B cell (primary cell): ENCODE measurements at regions not wholly inside any gene's neighbourhood (a gene's known extent, or its start where the extent isn't known, plus 50 kb on each side); places are given as distances from the start of the nearest gene placed in this dataset.

Source experiments
- ATAC-seq: fragments of 200-7000 bp; cut with Tn5 transposase; one replicate; pipeline ENCODE4 v1.10.0; 2021; ENCODE audit warnings: low read depth, mild to moderate bottlenecking, moderate number of reproducible peaks, moderate library complexity
- CTCF ChIA-PET: fragments of 350-600 bp; sonication (Branson Sonifier 250); formaldehyde crosslinking; loops from one replicate; lab custom pipeline; 2021; ENCODE audit warnings: antibody characterized with exemption, inconsistent platforms; lab: Charles Lee
- POLR2A ChIA-PET: fragments of 350-600 bp; sonication (Branson Sonifier 250); formaldehyde crosslinking; loops from one replicate; lab custom pipeline; 2021; ENCODE audit warnings: antibody characterized with exemption; lab: Charles Lee
- DNase-seq: peaks from one replicate; pipeline ENCODE4 v3.0.0; 2013
- H2AFZ ChIP-seq: 2 replicates; pipeline ENCODE4 v1.6.1; 2012; ENCODE audit warnings: mild to moderate bottlenecking, low read depth, low read length; ENCODE audit not compliant: insufficient read depth, poor library complexity, severe bottlenecking
- H3K27ac ChIP-seq, 2 donors: 1 replicate in 1 of 2; 2 replicates in 1 of 2; pipeline ENCODE4 v1.5.1; 2012 to 2013; ENCODE audit warnings: low read length in 2 of 2, mild to moderate bottlenecking in 2 of 2, moderate library complexity in 1 of 2
- H3K27me3 ChIP-seq, 4 experiments: fragments of 200-600 bp in 1 of 4; sonication (generic) in 1 of 4; replicated peaks in 1 of 4; 1 replicate in 2 of 4; 2 replicates in 2 of 4; pipeline versions ENCODE4 v1.6.1 to v1.7.0; 2013 to 2016; ENCODE audit warnings: low read length in 3 of 4, mild to moderate bottlenecking in 2 of 4, mixed read lengths in 1 of 4, moderate library complexity in 1 of 4; ENCODE audit not compliant: insufficient read depth in 4 of 4, control insufficient read depth in 3 of 4; ENCODE audit errors: control extremely low read depth in 1 of 4
- H3K36me3 ChIP-seq, 2 experiments: replicated peaks in 1 of 2; 1 replicate in 1 of 2; 2 replicates in 1 of 2; pipeline versions ENCODE4 v1.6.1 to v1.7.1; 2013; ENCODE audit warnings: low read length in 1 of 2; ENCODE audit not compliant: insufficient read depth in 2 of 2, control insufficient read depth in 1 of 2; ENCODE audit errors: control extremely low read depth in 1 of 2, extremely low read depth in 1 of 2
- H3K4me1 ChIP-seq, 2 donors: fragments of 200-600 bp in 1 of 2; sonication (generic) in 1 of 2; 1 replicate in 1 of 2; 2 replicates in 1 of 2; pipeline versions ENCODE4 v1.5.1 to v1.6.1; 2013 to 2017; ENCODE audit warnings: low read length in 2 of 2; ENCODE audit not compliant: control insufficient read depth in 2 of 2, insufficient read depth in 2 of 2
- H3K4me2 ChIP-seq: replicated peaks from 2 replicates; pipeline ENCODE3; 2012; ENCODE audit warnings: mild to moderate bottlenecking, low read depth, low read length; ENCODE audit not compliant: poor library complexity, severe bottlenecking
- H3K4me3 ChIP-seq, 5 experiments: fragments of 200-600 bp in 1 of 5; sonication (generic) in 1 of 5; 1 replicate in 3 of 5; 2 replicates in 2 of 5; pipeline versions ENCODE4 v1.5.1 to v1.7.0; 2011 to 2016; ENCODE audit warnings: low read length in 4 of 5, mild to moderate bottlenecking in 4 of 5, low read depth in 2 of 5, control low read depth in 1 of 5, moderate library complexity in 1 of 5; ENCODE audit not compliant: insufficient read depth in 1 of 5; ENCODE audit errors: control extremely low read depth in 1 of 5, extremely low read depth in 1 of 5
- H3K79me2 ChIP-seq: fragments of 200-600 bp; sonication (generic); one replicate; pipeline ENCODE4 v1.6.0; 2016; ENCODE audit warnings: low read length; ENCODE audit not compliant: control insufficient read depth, insufficient read depth
- H3K9ac ChIP-seq: fragments of 200-600 bp; sonication (generic); 2 replicates; pipeline ENCODE4 v1.6.1; 2017; ENCODE audit warnings: mild to moderate bottlenecking, low read length, moderate library complexity
- H3K9me3 ChIP-seq, 3 donors: one replicate each; pipeline versions ENCODE4 v1.6.1 to v1.7.1; 2013; ENCODE audit warnings: low read length in 2 of 3; ENCODE audit not compliant: control insufficient read depth in 2 of 3, insufficient read depth in 1 of 3; ENCODE audit errors: control extremely low read depth in 1 of 3
- H4K20me1 ChIP-seq: 2 replicates; pipeline ENCODE4 v1.6.0; 2012; ENCODE audit warnings: mild to moderate bottlenecking, low read length; ENCODE audit not compliant: insufficient read depth, control insufficient read depth, poor library complexity, severe bottlenecking
- H3K27ac Mint-ChIP-seq: one replicate; pipeline ENCODE4 v1.8.0; 2021; ENCODE audit warnings: mixed read lengths
- H3K27me3 Mint-ChIP-seq: one replicate; pipeline ENCODE4 v1.8.0; 2021; ENCODE audit warnings: mixed read lengths
- H3K4me1 Mint-ChIP-seq: one replicate; pipeline ENCODE4 v1.8.0; 2021; ENCODE audit warnings: mixed read lengths
- H3K4me3 Mint-ChIP-seq: one replicate; pipeline ENCODE4 v1.8.0; 2021; ENCODE audit warnings: mixed read lengths
- H3K9me3 Mint-ChIP-seq: one replicate; pipeline ENCODE4 v1.8.0; 2022; ENCODE audit warnings: mixed read lengths; ENCODE audit not compliant: insufficient read depth
- EZH2 ChIP-seq: IDR thresholded peaks from 2 replicates; pipeline ENCODE4 v1.6.1; 2012; ENCODE audit warnings: borderline replicate concordance, low read depth, mild to moderate bottlenecking, moderate library complexity, low read length; ENCODE audit not compliant: insufficient read depth, poor library complexity, severe bottlenecking
- WGBS: methylation state at CpG from one replicate; pipeline ENCODE4 v1.1.5; 2013; ENCODE audit warnings: missing lambda C conversion rate; ENCODE audit not compliant: insufficient coverage; 5-methylcytosine and 5-hydroxymethylcytosine counted together
- intact Hi-C: fragments of 100-400 bp; cut with micrococcal nuclease; formaldehyde crosslinking; loops from one replicate; pipeline ENCODE4 v1.10.0; 2022
- TF ChIP-seq, protein P1 (sequence below): fragments of 200-600 bp; IDR thresholded peaks from one replicate; pipeline ENCODE4 v1.8.0; 2022; ENCODE audit warnings: antibody characterized with exemption, mild to moderate bottlenecking

DNA sequence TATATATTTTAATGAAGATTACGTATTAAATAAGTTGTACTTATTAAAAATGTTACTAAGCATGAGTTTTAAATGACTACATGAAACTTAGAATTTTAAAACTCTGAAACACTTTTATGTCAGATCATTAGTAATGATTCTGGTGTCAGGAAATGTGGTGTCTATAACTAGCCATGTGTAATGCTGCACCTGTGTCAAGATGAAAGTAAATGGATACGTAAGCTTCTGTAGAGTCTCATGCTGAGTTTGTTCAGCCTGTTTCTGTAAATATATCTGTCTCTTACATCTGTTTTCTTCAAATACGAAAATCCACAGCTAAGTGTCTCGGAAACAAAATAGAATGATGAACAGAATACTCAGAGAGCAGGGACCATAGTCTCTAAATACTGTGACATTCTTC lies 278.0 kb upstream of the SMC2 start:
- WGBS: no CpG with 5 or more reads among the region's 4 CpGs

DNA sequence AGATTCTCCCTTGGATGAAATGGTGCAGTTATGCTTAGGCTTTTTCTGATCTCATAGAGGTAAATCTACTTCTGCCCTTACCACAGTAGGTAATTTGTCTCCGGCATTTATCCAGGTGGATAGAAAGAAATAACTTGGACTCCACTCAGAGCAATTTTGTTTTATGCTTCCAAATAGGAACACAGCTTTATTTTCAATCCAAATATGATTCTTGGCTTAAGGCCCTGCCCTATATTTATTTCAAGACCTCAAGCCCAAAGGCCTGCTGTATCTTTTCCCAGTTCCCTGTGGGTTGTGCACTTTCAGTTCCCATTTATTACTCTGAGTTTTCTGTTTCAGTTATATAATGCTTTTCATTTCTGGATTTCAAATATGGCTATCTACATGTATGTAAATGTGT lies 274.2 kb upstream of the SMC2 start:
- Histone ChIP-seq H2AFZ (no peak overlapping the region), H3K4me3 (no peak overlapping the region), H3K27me3 (no peaks in the 10 kb centered on the region), H3K27ac (no peak overlapping the region), H3K36me3 (no peaks in the 10 kb centered on the region), H3K4me1 (no peaks in the 10 kb centered on the region), H3K9ac (no peak overlapping the region), H3K79me2 (no peaks in the 10 kb centered on the region), H3K9me3 (no peaks in the 10 kb centered on the region), H4K20me1 (no peaks in the 10 kb centered on the region), H3K4me2 (no peak overlapping the region)
- ChIA-PET POLR2A (no interaction called here), CTCF (no interaction called here)
- DNase-seq (no peak), ATAC-seq (no peak)
- H3K4me1 Mint-ChIP-seq: no peaks in the 10 kb centered on the region
- H3K4me3 Mint-ChIP-seq: no peak overlapping the region
- no peak overlapping the region for H3K27ac Mint-ChIP-seq
- no CpG with 5 or more reads among the region's 1 CpG for WGBS
- TF ChIP-seq EZH2: no peak
- TF ChIP-seq, protein P1, sequence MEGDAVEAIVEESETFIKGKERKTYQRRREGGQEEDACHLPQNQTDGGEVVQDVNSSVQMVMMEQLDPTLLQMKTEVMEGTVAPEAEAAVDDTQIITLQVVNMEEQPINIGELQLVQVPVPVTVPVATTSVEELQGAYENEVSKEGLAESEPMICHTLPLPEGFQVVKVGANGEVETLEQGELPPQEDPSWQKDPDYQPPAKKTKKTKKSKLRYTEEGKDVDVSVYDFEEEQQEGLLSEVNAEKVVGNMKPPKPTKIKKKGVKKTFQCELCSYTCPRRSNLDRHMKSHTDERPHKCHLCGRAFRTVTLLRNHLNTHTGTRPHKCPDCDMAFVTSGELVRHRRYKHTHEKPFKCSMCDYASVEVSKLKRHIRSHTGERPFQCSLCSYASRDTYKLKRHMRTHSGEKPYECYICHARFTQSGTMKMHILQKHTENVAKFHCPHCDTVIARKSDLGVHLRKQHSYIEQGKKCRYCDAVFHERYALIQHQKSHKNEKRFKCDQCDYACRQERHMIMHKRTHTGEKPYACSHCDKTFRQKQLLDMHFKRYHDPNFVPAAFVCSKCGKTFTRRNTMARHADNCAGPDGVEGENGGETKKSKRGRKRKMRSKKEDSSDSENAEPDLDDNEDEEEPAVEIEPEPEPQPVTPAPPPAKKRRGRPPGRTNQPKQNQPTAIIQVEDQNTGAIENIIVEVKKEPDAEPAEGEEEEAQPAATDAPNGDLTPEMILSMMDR: no peak
- intact Hi-C loops: no loop called here
- no peaks in the 10 kb centered on the region for H3K9me3 Mint-ChIP-seq
- no peaks in the 10 kb centered on the region for H3K27me3 Mint-ChIP-seq

More for the DNA sequence above, 278.0 kb upstream of the SMC2 start:
- no peak overlapping the region for H3K9ac ChIP-seq
- no peak overlapping the region for H3K4me2 ChIP-seq
- H3K4me3 Mint-ChIP-seq: no peak overlapping the region
- no peak for DNase-seq
- H3K4me1 Mint-ChIP-seq: no peaks in the 10 kb centered on the region
- no peaks in the 10 kb centered on the region for H3K79me2 ChIP-seq
- H4K20me1 ChIP-seq: no peaks in the 10 kb centered on the region
- POLR2A ChIA-PET: no interaction called here
- no peaks in the 10 kb centered on the region for H3K27me3 ChIP-seq
- no peaks in the 10 kb centered on the region for H3K9me3 Mint-ChIP-seq
- intact Hi-C loops: no loop called here
- H2AFZ ChIP-seq: no peak overlapping the region
- no peak overlapping the region for H3K4me3 ChIP-seq
- H3K36me3 ChIP-seq: no peaks in the 10 kb centered on the region
- H3K27ac ChIP-seq: no peak overlapping the region
- H3K9me3 ChIP-seq: peaks cover 0 to 2% (median 0%) of the 10 kb centered on the region in 3 donors
- CTCF ChIA-PET: no interaction called here
- ATAC-seq: no peak
- H3K27ac Mint-ChIP-seq: no peak overlapping the region
- no peaks in the 10 kb centered on the region for H3K27me3 Mint-ChIP-seq
- TF ChIP-seq EZH2: no peak
- TF ChIP-seq, protein P1: no peak
- no peaks in the 10 kb centered on the region for H3K4me1 ChIP-seq
